NCI-H2029 treated with DMSO at 0.1 percent for 48 hours (cell line): ENCODE measurements at regions not wholly inside any gene's neighbourhood (a gene's known extent, or its start where the extent isn't known, plus 50 kb on each side); places are given as distances from the start of the nearest gene placed in this dataset.

Experiments used
- DNase-seq: peaks from one replicate; lab custom pipeline; 2025; lab: John Stamatoyannopoulos, UW

DNA sequence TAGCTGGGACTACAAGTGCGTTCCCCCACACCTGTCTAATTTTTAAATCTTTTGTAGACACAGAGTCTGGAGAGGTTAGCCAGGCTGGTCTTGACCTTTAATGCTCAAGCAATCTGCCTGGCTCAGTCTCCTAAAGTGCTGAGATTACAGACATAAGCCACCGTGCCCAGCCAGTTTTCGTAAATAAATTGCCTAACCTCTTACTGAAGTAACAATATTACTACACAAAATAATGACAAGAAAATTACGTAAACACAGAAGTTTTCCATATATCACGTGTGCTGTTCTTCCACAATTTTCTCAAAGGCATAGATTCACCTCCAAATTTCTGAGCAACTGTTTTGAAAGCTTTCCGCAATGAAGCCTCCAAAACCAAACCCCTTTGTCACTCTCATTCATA, 58.1 kb upstream of the PROK2 start:
- DNase-seq = no peak

DNA sequence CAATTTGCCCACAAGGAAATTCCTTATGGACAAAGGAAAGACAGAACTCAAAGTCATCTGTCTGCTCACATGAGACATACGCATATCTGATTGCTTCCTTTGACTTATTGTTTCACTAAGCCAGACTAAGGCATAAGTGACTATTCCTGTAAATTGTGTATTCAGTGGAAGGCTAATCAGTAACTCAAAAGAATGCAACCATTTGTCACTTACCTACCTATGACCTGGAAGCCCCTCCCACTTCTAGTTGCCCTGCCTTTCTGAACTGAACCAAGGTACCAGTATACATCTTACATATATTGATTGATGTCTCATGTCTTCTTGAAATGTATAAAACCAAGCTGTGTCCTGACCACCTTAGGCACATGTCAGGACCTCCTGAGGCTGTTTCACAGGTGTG, 53.5 kb upstream of the PROK2 start:
- DNase-seq = no peak
